GM10266 (cell line): ENCODE measurements at regions not wholly inside any gene's neighbourhood (a gene's known extent, or its start where the extent isn't known, plus 50 kb on each side); places are given as distances from the start of the nearest gene placed in this dataset.

Experiments used
- DNase-seq: peaks from one replicate; pipeline ENCODE4 v3.0.0; 2012; ENCODE audit errors: extremely low spot score
- CTCF ChIP-seq: IDR thresholded peaks from 2 replicates; pipeline ENCODE4 v1.5.1; 2012; ENCODE audit warnings: mild to moderate bottlenecking, low read depth; ENCODE audit not compliant: control insufficient read depth, insufficient read depth; ENCODE audit errors: missing control alignments

- no peak for TF ChIP-seq CTCF
- no peak for DNase-seq
Observed at GRCh38 chr13:83732755-83733154, 149.5 kb downstream of the SLITRK1 start.

GRCh38 chr13:83731113-83731512, 151.2 kb downstream of the SLITRK1 start:
- no peak for DNase-seq
- no peak for TF ChIP-seq CTCF

GRCh38 chr13:83730674-83731073, 151.6 kb downstream of the SLITRK1 start:
- no peak for DNase-seq
- no peak for TF ChIP-seq CTCF

- no peak for DNase-seq
- TF ChIP-seq CTCF = no peak
Observed at GRCh38 chr13:83722443-83722842, 159.8 kb downstream of the SLITRK1 start.

- TF ChIP-seq CTCF = no peak
- DNase-seq = no peak
Observed at GRCh38 chr13:83716121-83716520, 166.2 kb downstream of the SLITRK1 start.

- no peak for TF ChIP-seq CTCF
- DNase-seq = no peak
Observed at GRCh38 chr13:83714236-83714635, 168.0 kb downstream of the SLITRK1 start.

- no peak for DNase-seq
- no peak for TF ChIP-seq CTCF
Observed at GRCh38 chr13:83710133-83710515, 172.2 kb downstream of the SLITRK1 start.
